Stimulated activated CD4-positive, alpha-beta T cell treated with anti-CD3 and anti-CD28 coated beads, Interleukin-15, amount 100 ng/mL, for 24 hours (primary cell): ENCODE measurements at regions not wholly inside any gene's neighbourhood (a gene's known extent, or its start where the extent isn't known, plus 50 kb on each side); places are given as distances from the start of the nearest gene placed in this dataset.
"Not testable (repeated sequence)": the region's sequence is repeated elsewhere in the genome, so short reads cannot be mapped to it uniquely, and the experiment has no call there.

Experiments
- DNase-seq: peaks from one replicate; pipeline ENCODE4 v3.0.0-alpha.2; 2020

GRCh38 chr16:21536740-21537139 lies 62.6 kb upstream of the METTL9 start:
- DNase-seq, result not testable (repeated sequence)

GRCh38 chr16:21537598-21537997 lies 61.8 kb upstream of the METTL9 start:
- DNase-seq, result not testable (repeated sequence)

GRCh38 chr16:21539107-21539618 lies 60.2 kb upstream of the METTL9 start:
- DNase-seq, result not testable (repeated sequence)

GRCh38 chr16:21540770-21541433 lies 58.5 kb upstream of the METTL9 start:
- DNase-seq, result peak; percentile 82

GRCh38 chr16:21541611-21542051 lies 57.7 kb upstream of the METTL9 start:
- DNase-seq, result not testable (repeated sequence)

- DNase-seq, result not testable (repeated sequence)
Observed at GRCh38 chr16:21542075-21542474, 57.3 kb upstream of the METTL9 start.

GRCh38 chr16:21542491-21543124 lies 56.8 kb upstream of the METTL9 start:
- DNase-seq, result not testable (repeated sequence)

- not testable (repeated sequence) for DNase-seq
Observed at GRCh38 chr16:21543151-21543836, 56.1 kb upstream of the METTL9 start.

- not testable (repeated sequence) for DNase-seq
Observed at GRCh38 chr16:21545664-21546326, 53.6 kb upstream of the METTL9 start.

- not testable (repeated sequence) for DNase-seq
Observed at GRCh38 chr16:21549396-21549795, 50.0 kb upstream of the METTL9 start.
